HCT116 (cell line): ENCODE measurements at regions not wholly inside any gene's neighbourhood (a gene's known extent, or its start where the extent isn't known, plus 50 kb on each side); places are given as distances from the start of the nearest gene placed in this dataset.

ENCODE experiments used
- CTCF ChIP-seq, 3 experiments: fragments of 200-600 bp in 1 of 3; sonication (generic) in 1 of 3; IDR thresholded peaks in 2 of 3; conservative IDR thresholded peaks in 1 of 3; 2 replicates each; pipeline ENCODE4 v1.5.1; 2012 to 2017; ENCODE audit warnings: low read depth in 2 of 3, low read length in 2 of 3, antibody characterized with exemption in 1 of 3, borderline replicate concordance in 1 of 3, control low read depth in 1 of 3, mild to moderate bottlenecking in 1 of 3, mixed read lengths in 1 of 3, mixed run types in 1 of 3, moderate library complexity in 1 of 3; ENCODE audit not compliant: insufficient read depth in 1 of 3
- EZH2 ChIP-seq: fragments of 200-600 bp; sonication (generic); IDR thresholded peaks from 2 replicates; pipeline ENCODE4 v1.6.1; 2017; ENCODE audit warnings: antibody characterized with exemption, mixed run types
- POLR2A ChIP-seq: IDR thresholded peaks from 2 replicates; pipeline ENCODE4 v1.7.0; 2011; ENCODE audit warnings: borderline replicate concordance; ENCODE audit not compliant: insufficient read depth, insufficient read length; ENCODE audit errors: extremely low read depth
- REST ChIP-seq: IDR thresholded peaks from 2 replicates; pipeline ENCODE4 v1.6.1; 2012; ENCODE audit warnings: low read depth
- SIN3A ChIP-seq: IDR thresholded peaks from 2 replicates; pipeline ENCODE4 v1.6.1; 2012; ENCODE audit warnings: low read depth
- ZNF274 ChIP-seq: fragments of 200-500 bp; sonication (Bioruptor generic); IDR thresholded peaks from 2 replicates; pipeline ENCODE4 v1.6.1; 2014; ENCODE audit warnings: mild to moderate bottlenecking, low read depth, low read length, inconsistent platforms

GRCh38 chr3:82011336-82011735, 249.9 kb upstream of the GBE1 start:
- TF ChIP-seq REST (no peak), CTCF (IDR thresholded peaks at IDR 0.05 in 2 of 3, conservative IDR thresholded peaks at IDR 0.05 in 1 of 3; ENCODE audit: borderline replicate concordance in 1 of 3, insufficient read depth in 1 of 3, low read depth in 2 of 3, low read length in 2 of 3) (no peak), SIN3A (no peak), POLR2A (no peak), EZH2 (no peak), ZNF274 (no peak)
